ENCODE measurements at regions not wholly inside any gene's neighbourhood (a gene's known extent, or its start where the extent isn't known, plus 50 kb on each side); places are given as distances from the start of the nearest gene placed in this dataset.

GRCh38 chr3:194816748-194817591 is 131.3 kb downstream of the FAM43A start:
- no peak for TF ChIP-seq CTCF (IDR thresholded peaks at IDR 0.05)
- no peak for TF ChIP-seq POLR2A (IDR thresholded peaks at IDR 0.05)
